AG04450 (cell line): ENCODE measurements at regions not wholly inside any gene's neighbourhood (a gene's known extent, or its start where the extent isn't known, plus 50 kb on each side); places are given as distances from the start of the nearest gene placed in this dataset.

Source experiments
- CTCF ChIA-PET: fragments of 300-600, 350-600 bp; formaldehyde crosslinking; extraction: SDS; loops from one replicate; lab custom pipeline; 2022; ENCODE audit warnings: antibody characterized with exemption, inconsistent platforms; lab: Charles Lee
- POLR2A ChIA-PET: fragments of 350-600 bp; formaldehyde crosslinking; extraction: SDS; loops from one replicate; lab custom pipeline; 2021; ENCODE audit warnings: antibody characterized with exemption, inconsistent platforms; lab: Yijun Ruan, JAX
- DNase-seq: peaks from one replicate; pipeline ENCODE4 v3.0.0-alpha.2; 2011; ENCODE audit warnings: low read depth, low spot score
- H3K27ac ChIP-seq: one replicate; pipeline ENCODE4 v1.5.1; 2012; ENCODE audit warnings: low read depth, low read length, control low read depth
- H3K27me3 ChIP-seq: one replicate; pipeline ENCODE4 v1.6.0; 2012; ENCODE audit warnings: low read length; ENCODE audit not compliant: control insufficient read depth, insufficient read depth
- H3K4me3 ChIP-seq: 2 replicates; pipeline ENCODE4 v1.5.1; 2011; ENCODE audit warnings: mild to moderate bottlenecking, low read depth, low read length, control low read depth
- H3K9me3 ChIP-seq: 2 replicates; pipeline ENCODE4 v1.5.1; 2012; ENCODE audit warnings: low read length; ENCODE audit not compliant: control insufficient read depth, insufficient read depth
- CTCF ChIP-seq: IDR thresholded peaks from 2 replicates; pipeline ENCODE4 v1.5.1; 2011; ENCODE audit warnings: low read depth, low read length, control low read depth, inconsistent platforms

- H3K9me3 ChIP-seq = no peaks in the 10 kb centered on the region
- no peak for DNase-seq
- TF ChIP-seq CTCF = no peak
- no peak overlapping the region for H3K4me3 ChIP-seq
- POLR2A ChIA-PET = no interaction called here
- H3K27ac ChIP-seq = no peak overlapping the region
- no peaks in the 10 kb centered on the region for H3K27me3 ChIP-seq
- CTCF ChIA-PET = no interaction called here
Observed at GRCh38 chr1:196060539-196060938, 547.7 kb downstream of the KCNT2 start.

- DNase-seq = no peak
- ChIA-PET POLR2A (no interaction called here), CTCF (no interaction called here)
- Histone ChIP-seq H3K27ac (no peak overlapping the region), H3K27me3 (no peaks in the 10 kb centered on the region), H3K4me3 (no peak overlapping the region), H3K9me3 (no peaks in the 10 kb centered on the region)
- TF ChIP-seq CTCF = no peak
Observed at GRCh38 chr1:196059210-196059609, 549.0 kb downstream of the KCNT2 start.

DNA sequence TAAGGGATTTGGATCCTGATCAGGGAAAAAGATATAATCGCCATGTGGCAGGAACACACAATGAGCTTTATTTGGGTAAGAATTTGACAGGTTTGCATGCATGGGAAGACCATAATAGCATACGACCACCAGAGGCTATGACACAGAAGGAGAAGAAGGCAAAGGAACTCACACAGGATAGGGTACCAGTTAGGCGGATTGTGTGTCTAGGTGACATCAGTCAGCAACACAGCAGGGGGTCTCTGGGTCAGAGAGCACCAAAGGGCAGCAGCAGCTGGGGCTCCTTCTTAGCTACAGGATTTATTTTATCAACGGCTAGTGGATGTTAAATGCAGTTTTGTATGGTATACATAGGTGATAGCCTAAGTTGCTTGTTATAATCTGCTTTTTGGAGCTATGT is 551.3 kb downstream of the KCNT2 start:
- no peak for DNase-seq
- H3K27ac ChIP-seq = no peak overlapping the region
- H3K9me3 ChIP-seq = no peaks in the 10 kb centered on the region
- H3K27me3 ChIP-seq = no peaks in the 10 kb centered on the region
- H3K4me3 ChIP-seq = no peak overlapping the region
- no peak for TF ChIP-seq CTCF
- CTCF ChIA-PET = no interaction called here
- POLR2A ChIA-PET = no interaction called here

DNA sequence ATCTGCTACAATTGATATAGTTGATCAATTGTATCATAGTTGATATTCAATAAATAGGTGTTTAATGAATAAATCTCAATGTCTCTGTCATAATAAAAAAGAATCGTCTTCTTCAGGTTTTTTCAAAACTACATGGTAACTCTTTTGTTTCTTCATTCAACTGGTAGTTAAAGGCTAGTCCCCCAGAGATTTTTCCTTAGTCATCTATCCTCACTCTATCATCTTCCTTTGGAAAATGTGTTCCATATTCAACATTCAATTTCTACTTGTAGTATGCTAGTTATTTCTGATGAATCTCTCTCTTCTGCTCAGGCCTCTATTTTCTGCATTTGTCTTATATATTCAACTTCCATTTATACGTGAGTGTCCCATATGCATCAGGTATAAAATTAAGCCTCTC is 558.8 kb downstream of the KCNT2 start:
- Histone ChIP-seq H3K9me3 (no peaks in the 10 kb centered on the region), H3K27me3 (no peaks in the 10 kb centered on the region), H3K4me3 (no peak overlapping the region), H3K27ac (no peak overlapping the region)
- ChIA-PET POLR2A (no interaction called here), CTCF (no interaction called here)
- DNase-seq = no peak
- no peak for TF ChIP-seq CTCF

- ChIA-PET CTCF (no interaction called here), POLR2A (no interaction called here)
- H3K4me3 ChIP-seq = no peak overlapping the region
- TF ChIP-seq CTCF = no peak
- no peak for DNase-seq
- no peak overlapping the region for H3K27ac ChIP-seq
- no peaks in the 10 kb centered on the region for H3K9me3 ChIP-seq
- H3K27me3 ChIP-seq = no peaks in the 10 kb centered on the region
Observed at GRCh38 chr1:196043268-196043667, 565.0 kb downstream of the KCNT2 start.
